ENCODE measurements at regions not wholly inside any gene's neighbourhood (a gene's known extent, or its start where the extent isn't known, plus 50 kb on each side); places are given as distances from the start of the nearest gene placed in this dataset.

- no peak for DNase-seq
Observed at GRCh38 chr18:55830544-55830943, 242.6 kb upstream of the TCF4 start.

DNA sequence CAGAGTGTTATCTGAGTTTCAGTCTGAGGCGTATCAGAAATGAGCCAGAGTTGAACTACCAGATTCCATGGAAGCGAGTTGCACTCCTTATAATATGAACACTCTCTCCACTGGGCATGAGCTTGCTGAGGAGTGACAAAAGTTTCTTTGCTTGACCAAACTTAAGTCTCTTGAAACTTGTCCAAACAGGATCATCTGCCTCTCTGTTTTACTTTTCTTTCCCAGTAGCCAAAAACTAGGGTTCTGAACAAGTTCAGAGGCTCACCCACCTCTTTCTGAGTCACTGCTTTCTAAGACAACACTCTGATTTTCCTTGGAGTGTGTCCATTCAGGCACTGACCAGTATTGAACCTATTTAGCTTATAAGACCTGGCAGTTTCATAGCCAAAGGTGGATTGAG lies 233.2 kb upstream of the TCF4 start:
- DNase-seq, result no peak

- DNase-seq, result no peak
Observed at GRCh38 chr18:55819448-55819847, 231.5 kb upstream of the TCF4 start.

DNA sequence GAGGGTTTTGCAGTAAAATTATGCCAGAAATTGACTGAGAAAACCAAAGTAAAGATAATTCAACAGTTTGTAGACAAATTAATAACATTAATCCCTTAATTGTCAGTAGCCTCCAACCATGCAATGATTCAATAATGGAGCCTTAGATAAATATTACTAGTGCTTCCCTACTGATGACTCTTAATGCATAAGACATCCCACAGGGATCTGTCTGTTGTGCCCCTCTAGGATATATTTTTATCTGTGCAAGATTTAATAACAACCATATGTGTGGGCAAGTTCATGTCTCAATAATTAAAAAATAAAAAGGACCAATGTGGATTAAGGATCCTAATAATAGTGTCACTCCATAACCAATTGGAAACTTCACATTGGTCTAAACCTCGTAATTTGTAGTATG lies 230.3 kb upstream of the TCF4 start:
- DNase-seq, result no peak

DNA sequence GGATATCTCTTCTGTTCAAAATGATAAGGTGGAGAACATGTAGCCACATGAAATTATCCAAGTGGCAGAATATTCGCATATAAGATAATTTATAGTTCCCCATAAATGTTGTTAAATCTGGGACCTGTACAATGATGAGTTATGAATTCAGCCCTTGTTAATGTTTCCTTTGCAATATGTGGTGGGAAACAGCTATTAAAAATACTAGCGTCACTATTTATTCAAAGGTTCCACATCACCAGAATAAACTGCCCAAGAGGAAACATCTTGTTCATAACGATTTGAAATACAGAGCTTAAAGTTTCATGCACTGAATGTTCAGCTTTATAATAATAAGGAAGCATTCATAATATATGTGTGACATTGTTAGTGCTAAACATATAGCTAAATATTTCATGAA lies 223.9 kb upstream of the TCF4 start:
- DNase-seq, result peak; percentile 41

DNA sequence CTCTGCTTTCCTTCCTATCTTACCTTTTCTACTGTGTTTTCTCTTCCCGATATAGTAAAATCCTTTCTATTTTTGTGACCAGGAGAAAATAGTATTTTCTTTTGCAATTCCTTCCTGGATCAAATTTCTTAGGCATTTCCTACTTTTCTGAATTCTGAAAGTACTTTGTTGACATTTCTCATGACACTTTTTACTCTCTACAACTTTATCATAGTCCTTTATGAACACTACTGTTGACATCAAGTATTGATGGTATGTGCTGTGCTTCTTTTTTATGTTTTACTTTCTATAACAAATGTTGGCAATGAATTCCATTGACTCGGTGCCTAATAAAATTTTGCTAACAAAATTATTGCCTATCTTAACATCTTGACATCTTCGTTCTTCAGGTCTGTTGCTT lies 217.7 kb upstream of the TCF4 start:
- DNase-seq, result no peak

GRCh38 chr18:55795101-55795669 lies 207.2 kb upstream of the TCF4 start:
- DNase-seq, result no peak

DNA sequence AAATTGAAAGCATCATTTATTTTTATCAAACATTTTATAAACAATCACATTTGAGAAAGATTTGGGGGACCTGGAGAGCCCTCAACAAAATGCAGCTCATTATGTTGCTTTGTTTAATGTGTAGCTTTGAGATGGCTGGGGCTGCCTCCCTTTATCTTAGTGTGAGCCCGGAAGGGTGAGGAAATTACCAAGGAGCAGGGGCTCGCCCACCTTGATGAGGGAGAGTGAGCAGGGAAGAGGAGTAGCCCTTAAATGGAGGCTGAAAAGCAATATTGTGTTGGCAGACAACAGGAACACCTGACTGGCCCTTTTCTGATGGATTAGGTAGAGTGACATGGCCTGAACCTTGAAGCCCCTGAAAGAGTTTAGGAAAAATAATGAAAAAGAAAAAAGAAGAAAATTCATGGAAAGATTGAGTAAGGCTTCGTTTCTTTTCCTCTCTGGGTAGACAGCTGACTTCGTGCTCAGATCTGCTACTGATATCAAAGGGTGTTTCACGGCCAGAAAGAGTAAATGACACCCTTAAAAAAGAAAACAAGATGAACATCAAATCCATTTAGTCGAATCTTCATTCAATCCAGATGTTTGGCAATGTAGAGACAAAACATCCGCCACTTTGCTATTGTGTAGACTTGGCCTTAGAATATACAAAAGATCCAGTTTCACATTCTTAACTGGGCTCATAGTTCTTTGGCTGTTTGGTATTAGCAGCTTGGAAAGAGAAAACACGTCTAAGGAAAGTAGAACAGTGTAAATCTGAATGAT lies 206.5 kb upstream of the TCF4 start:
- no peak for DNase-seq

DNA sequence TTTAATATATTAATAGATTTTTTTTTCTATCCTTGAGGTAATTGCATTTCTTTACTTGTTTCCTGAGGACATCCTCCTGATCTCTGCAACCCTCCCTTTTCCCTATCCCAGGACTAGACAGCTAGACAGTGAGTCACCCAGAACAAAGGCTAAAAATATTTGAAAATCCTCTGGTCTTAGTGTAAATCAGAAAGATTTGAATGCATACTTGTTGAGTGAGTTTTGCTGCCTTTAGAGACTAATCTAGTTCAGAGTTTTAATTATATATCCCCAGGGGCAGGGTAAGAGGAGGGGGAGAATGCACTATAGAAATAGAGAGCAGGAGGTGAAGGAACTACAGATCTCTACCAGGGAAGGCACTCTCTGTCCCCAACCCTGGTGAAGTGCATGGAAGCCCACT lies 202.3 kb upstream of the TCF4 start:
- no peak for DNase-seq

GRCh38 chr18:55787536-55788073 lies 199.6 kb upstream of the TCF4 start:
- DNase-seq, result no peak

DNA sequence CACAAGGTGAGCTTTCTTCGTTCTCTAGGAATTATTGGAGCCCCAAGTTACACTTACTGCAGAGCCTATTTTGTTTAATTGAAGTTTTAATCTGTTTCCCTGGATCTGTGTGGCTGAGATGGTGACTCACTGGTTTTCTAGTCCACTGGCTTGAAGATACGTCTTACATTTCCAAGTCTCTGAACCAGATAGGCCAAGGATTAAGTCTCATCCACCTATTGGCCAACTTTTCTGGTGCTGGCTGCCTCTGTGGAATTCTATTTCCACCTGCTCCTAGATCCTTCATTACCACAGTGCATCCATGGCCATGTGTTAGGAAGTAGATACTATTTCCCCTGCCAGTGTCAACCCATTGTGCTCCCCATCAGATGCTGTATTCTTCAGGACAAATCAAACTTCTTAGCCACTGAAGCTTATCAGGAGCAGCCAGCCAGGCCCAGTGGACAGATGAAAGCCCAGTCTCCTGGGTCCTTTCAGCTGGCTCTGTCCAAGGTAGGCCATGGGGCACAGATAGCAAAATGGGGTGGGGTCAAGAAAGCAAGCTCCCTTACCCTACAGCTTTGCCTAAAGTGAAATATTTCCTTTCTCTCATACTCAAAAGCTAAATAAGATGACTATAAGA lies 198.8 kb upstream of the TCF4 start:
- no peak for DNase-seq

- peak; percentile 52 for DNase-seq
Observed at GRCh38 chr18:55783921-55784320, 195.9 kb upstream of the TCF4 start.

- peak; percentile 52 for DNase-seq
Observed at GRCh38 chr18:55781481-55781957, 193.5 kb upstream of the TCF4 start.

DNA sequence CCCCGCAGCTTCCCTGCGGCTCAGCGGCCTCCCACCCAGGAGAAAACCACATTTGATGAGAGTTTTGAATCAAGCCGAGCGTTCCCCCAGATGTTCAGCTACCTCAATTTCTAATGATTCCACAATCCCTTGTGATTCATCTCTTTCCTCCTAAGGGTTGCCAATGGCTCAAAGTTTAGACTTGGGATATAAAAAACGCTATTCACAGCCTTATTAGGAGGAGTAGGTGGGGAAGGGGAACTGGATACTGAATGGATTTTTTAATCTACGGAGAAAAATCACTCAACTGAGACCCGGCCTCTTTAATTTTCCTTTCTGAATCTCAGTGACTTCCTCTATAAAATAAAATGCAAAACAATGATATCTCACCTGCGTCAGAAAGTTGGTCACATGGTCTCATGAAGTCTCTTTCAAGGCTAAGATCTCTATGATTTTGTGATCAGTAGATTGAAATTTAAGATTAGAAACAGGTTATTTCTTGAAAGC lies 192.6 kb upstream of the TCF4 start:
- DNase-seq, result no peak

- no peak for DNase-seq
Observed at GRCh38 chr18:55779691-55780585, 191.9 kb upstream of the TCF4 start.

DNA sequence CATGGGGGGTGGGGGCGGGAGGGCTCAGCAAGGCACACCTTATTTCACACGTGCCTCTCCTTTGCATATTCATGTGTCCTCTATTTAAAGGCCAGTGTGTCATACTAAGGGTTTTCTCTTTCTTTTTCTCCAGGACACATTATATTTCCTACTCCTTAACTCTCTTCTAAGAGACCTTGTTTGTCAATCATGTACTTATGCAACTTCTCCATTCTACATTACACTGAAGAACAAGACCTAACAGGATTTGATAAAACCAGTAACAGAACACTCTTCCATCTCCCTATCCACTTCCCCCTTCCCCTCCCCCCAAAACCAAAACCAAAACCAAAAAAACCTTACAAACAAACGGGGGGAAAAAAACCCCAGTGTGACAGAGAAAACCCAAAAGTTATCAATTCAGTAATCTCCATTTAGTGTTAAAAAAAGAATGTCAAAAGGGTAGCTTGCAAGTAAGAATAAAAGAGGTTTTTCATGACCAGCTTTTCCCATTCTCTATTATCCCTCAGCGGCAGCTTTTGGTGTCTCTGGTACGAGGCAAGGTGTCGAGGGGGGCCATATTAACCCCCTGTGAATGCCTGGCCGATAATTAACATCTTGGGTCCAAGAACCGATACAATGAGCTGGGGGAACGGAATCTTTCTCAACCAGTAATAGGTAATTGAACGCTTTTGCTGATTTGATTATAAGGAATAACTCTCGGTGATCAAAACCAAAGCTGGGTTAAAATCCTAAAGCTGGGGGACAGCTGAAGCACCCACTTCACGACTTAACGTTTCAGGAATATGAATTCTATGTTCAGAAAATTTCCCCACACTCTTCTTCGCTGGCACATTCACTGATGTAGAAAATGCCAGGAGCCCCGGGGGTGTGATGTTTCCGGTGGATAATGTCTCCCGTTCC lies 191.0 kb upstream of the TCF4 start:
- no peak for DNase-seq

- DNase-seq, result no peak
Observed at GRCh38 chr18:55777666-55778304, 189.8 kb upstream of the TCF4 start.

DNA sequence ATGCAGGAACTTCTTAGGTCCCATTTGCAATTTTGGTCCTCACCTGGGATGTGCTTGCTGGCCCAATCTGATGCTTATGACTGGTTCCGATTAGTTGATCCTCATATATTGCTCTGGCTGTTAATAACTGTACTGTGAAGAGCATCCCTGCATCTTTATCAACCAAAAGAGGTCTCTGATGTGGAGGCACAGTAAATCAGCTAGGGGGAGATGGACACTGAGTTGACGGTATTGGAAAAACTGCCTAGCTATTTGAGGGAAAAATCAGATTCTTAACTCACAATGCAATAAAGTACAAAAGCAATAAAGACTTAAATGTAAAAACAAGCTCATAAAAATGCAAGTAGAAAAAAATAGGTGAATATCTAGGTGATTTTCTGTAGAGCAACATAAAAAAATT lies 188.0 kb upstream of the TCF4 start:
- no peak for DNase-seq

- DNase-seq, result no peak
Observed at GRCh38 chr18:55774505-55774904, 186.5 kb upstream of the TCF4 start.

- no peak for DNase-seq
Observed at GRCh38 chr18:55768255-55768654, 180.3 kb upstream of the TCF4 start.

DNA sequence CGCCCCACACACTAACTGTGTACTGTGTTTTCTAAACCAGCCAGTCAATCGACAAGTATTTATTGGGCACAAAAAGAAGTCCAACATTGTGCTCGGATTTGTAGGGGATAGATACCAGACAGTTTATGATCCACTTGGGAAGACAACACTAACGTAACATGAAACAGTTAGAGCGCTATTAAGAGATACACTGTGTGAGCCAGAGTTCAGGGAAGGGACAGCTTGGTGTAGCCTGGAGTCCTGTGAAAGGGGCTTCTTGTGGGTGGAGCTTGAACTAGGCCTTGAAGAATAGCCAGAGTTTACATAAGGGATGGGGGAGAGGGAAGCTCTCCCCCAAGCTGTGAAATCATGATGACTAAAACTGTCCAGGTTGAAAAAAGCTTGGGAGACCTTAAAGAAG lies 176.4 kb upstream of the TCF4 start:
- DNase-seq, result no peak
